ENCODE measurements at regions not wholly inside any gene's neighbourhood (a gene's known extent, or its start where the extent isn't known, plus 50 kb on each side); places are given as distances from the start of the nearest gene placed in this dataset.
"Not testable (repeated sequence)": the region's sequence is repeated elsewhere in the genome, so short reads cannot be mapped to it uniquely, and the experiment has no call there.

- CTCF ChIA-PET; H3K4me2 ChIP-seq (ENCODE audit: low read length); H3K9me2 ChIP-seq (ENCODE audit: insufficient read depth); H3K27ac ChIP-seq (ENCODE audit: low read depth, low read length); H3K9ac ChIP-seq (ENCODE audit: low read length); H3K9me3 ChIP-seq (ENCODE audit: control insufficient read depth in 1 of 2, insufficient read depth in 1 of 2, low read depth in 1 of 2, low read length in 2 of 2); ATAC-seq; DNase-seq (ENCODE audit: low read depth, low spot score); H3K27me3 ChIP-seq (ENCODE audit: insufficient read depth, low read length); H4K20me1 ChIP-seq (ENCODE audit: insufficient read depth); intact Hi-C loops (cut with micrococcal nuclease); H3K4me3 ChIP-seq (replicated peaks in 1 of 2; ENCODE audit: low read depth in 1 of 2, low read length in 2 of 2); BruUV-seq (replicated peaks); H2AFZ ChIP-seq (ENCODE audit: low read depth, low read length, poor library complexity, severe bottlenecking); RAD21 ChIA-PET (ENCODE audit: low non-redundant PET in 1 of 2, low total read pairs in 2 of 2, uncharacterized antibody in 2 of 2, unreplicated experiment in 2 of 2); H3K4me1 ChIP-seq (ENCODE audit: control insufficient read depth in 1 of 2, insufficient read depth in 2 of 2, low read length in 2 of 2); H3K79me2 ChIP-seq (ENCODE audit: insufficient read depth, low read length); H3K36me3 ChIP-seq (ENCODE audit: control insufficient read depth in 1 of 2, insufficient read depth in 2 of 2, low read length in 2 of 2); POLR2A ChIA-PET: not testable (repeated sequence)
Observed at GRCh38 chr9:64101504-64101903, 1183.5 kb downstream of the FOXD4L5 start.

- H3K79me2 ChIP-seq (ENCODE audit: insufficient read depth, low read length); H3K4me1 ChIP-seq (ENCODE audit: control insufficient read depth in 1 of 2, insufficient read depth in 2 of 2, low read length in 2 of 2); POLR2A ChIA-PET; H3K9me2 ChIP-seq (ENCODE audit: insufficient read depth); RAD21 ChIA-PET (ENCODE audit: low non-redundant PET in 1 of 2, low total read pairs in 2 of 2, uncharacterized antibody in 2 of 2, unreplicated experiment in 2 of 2); H3K4me3 ChIP-seq (replicated peaks in 1 of 2; ENCODE audit: low read depth in 1 of 2, low read length in 2 of 2); H3K9ac ChIP-seq (ENCODE audit: low read length); H3K27ac ChIP-seq (ENCODE audit: low read depth, low read length); DNase-seq (ENCODE audit: low read depth, low spot score); ATAC-seq; BruUV-seq (replicated peaks); H4K20me1 ChIP-seq (ENCODE audit: insufficient read depth); H3K27me3 ChIP-seq (ENCODE audit: insufficient read depth, low read length); H2AFZ ChIP-seq (ENCODE audit: low read depth, low read length, poor library complexity, severe bottlenecking); H3K36me3 ChIP-seq (ENCODE audit: control insufficient read depth in 1 of 2, insufficient read depth in 2 of 2, low read length in 2 of 2); H3K4me2 ChIP-seq (ENCODE audit: low read length); CTCF ChIA-PET; intact Hi-C loops (cut with micrococcal nuclease); H3K9me3 ChIP-seq (ENCODE audit: control insufficient read depth in 1 of 2, insufficient read depth in 1 of 2, low read depth in 1 of 2, low read length in 2 of 2): not testable (repeated sequence)
Observed at GRCh38 chr9:64100571-64101155, 1184.3 kb downstream of the FOXD4L5 start.

GRCh38 chr9:64085998-64086397 is 1199.0 kb downstream of the FOXD4L5 start:
- RAD21 ChIA-PET (ENCODE audit: low non-redundant PET in 1 of 2, low total read pairs in 2 of 2, uncharacterized antibody in 2 of 2, unreplicated experiment in 2 of 2); H3K27ac ChIP-seq (ENCODE audit: low read depth, low read length); CTCF ChIA-PET: not testable (repeated sequence)

GRCh38 chr9:64071358-64072253 is 1213.4 kb downstream of the FOXD4L5 start:
- H3K27ac ChIP-seq (ENCODE audit: low read depth, low read length); H3K79me2 ChIP-seq (ENCODE audit: insufficient read depth, low read length); H3K4me3 ChIP-seq (replicated peaks in 1 of 2; ENCODE audit: low read depth in 1 of 2, low read length in 2 of 2); H3K9me3 ChIP-seq (ENCODE audit: control insufficient read depth in 1 of 2, insufficient read depth in 1 of 2, low read depth in 1 of 2, low read length in 2 of 2); POLR2A ChIA-PET; H3K9ac ChIP-seq (ENCODE audit: low read length); DNase-seq (ENCODE audit: low read depth, low spot score); H3K9me2 ChIP-seq (ENCODE audit: insufficient read depth); RAD21 ChIA-PET (ENCODE audit: low non-redundant PET in 1 of 2, low total read pairs in 2 of 2, uncharacterized antibody in 2 of 2, unreplicated experiment in 2 of 2); CTCF ChIA-PET; H3K4me1 ChIP-seq (ENCODE audit: control insufficient read depth in 1 of 2, insufficient read depth in 2 of 2, low read length in 2 of 2); BruUV-seq (replicated peaks); H3K4me2 ChIP-seq (ENCODE audit: low read length); H2AFZ ChIP-seq (ENCODE audit: low read depth, low read length, poor library complexity, severe bottlenecking); H3K27me3 ChIP-seq (ENCODE audit: insufficient read depth, low read length); H3K36me3 ChIP-seq (ENCODE audit: control insufficient read depth in 1 of 2, insufficient read depth in 2 of 2, low read length in 2 of 2); intact Hi-C loops (cut with micrococcal nuclease); H4K20me1 ChIP-seq (ENCODE audit: insufficient read depth); ATAC-seq: not testable (repeated sequence)

More at GRCh38 chr9:64085998-64086397, 1199.0 kb downstream of the FOXD4L5 start:
- H3K4me2 ChIP-seq (ENCODE audit: low read length); intact Hi-C loops (cut with micrococcal nuclease); BruUV-seq (replicated peaks); H3K9me2 ChIP-seq (ENCODE audit: insufficient read depth); H4K20me1 ChIP-seq (ENCODE audit: insufficient read depth); H3K36me3 ChIP-seq (ENCODE audit: control insufficient read depth in 1 of 2, insufficient read depth in 2 of 2, low read length in 2 of 2); ATAC-seq; H3K9me3 ChIP-seq (ENCODE audit: control insufficient read depth in 1 of 2, insufficient read depth in 1 of 2, low read depth in 1 of 2, low read length in 2 of 2); H2AFZ ChIP-seq (ENCODE audit: low read depth, low read length, poor library complexity, severe bottlenecking); H3K79me2 ChIP-seq (ENCODE audit: insufficient read depth, low read length); H3K4me1 ChIP-seq (ENCODE audit: control insufficient read depth in 1 of 2, insufficient read depth in 2 of 2, low read length in 2 of 2); H3K4me3 ChIP-seq (replicated peaks in 1 of 2; ENCODE audit: low read depth in 1 of 2, low read length in 2 of 2); POLR2A ChIA-PET; H3K27me3 ChIP-seq (ENCODE audit: insufficient read depth, low read length); DNase-seq (ENCODE audit: low read depth, low spot score); H3K9ac ChIP-seq (ENCODE audit: low read length): not testable (repeated sequence)
